ENCODE measurements at regions not wholly inside any gene's neighbourhood (a gene's known extent, or its start where the extent isn't known, plus 50 kb on each side); places are given as distances from the start of the nearest gene placed in this dataset.
A peak's percentile ranks its signal among the peaks of the same experiment; 100 is the strongest.
"Not testable (repeated sequence)": the region's sequence is repeated elsewhere in the genome, so short reads cannot be mapped to it uniquely, and the experiment has no call there.

DNA sequence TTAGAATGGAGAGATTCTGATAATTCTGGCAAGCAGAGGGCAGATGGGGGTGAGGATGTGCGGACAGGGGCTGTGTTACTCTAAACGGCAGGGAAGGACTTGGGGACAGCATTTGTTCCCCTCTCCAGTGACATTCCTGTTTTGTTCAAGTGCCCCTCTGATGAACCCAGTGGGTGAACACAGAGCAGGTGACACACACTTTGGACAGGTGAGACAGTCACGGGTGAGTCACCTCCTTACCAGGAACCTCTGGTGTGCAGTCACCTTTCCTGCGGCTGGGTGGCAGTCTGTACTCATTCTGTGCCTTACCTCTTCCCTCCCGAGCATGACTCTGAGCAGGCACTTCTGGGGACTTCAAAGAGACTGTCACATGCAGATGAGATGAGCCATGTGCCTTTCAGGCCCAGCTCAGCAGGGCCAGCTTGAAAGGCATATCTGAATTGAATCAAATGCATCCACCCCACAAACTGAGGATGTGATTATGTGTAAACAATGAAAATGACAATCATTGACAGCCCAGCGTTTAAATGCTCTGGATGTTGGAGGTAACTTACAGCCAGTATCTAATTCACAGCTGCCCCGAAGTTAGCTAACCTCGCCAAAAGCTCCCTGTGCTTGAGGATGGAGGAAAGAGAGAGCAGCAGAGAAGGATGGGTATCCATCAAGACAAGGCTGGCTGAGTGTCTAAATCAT lies 362.4 kb downstream of the BCL2L11 start:
- DNase-seq, result not testable (repeated sequence)

GRCh38 chr2:111484097-111484496 lies 363.4 kb downstream of the BCL2L11 start:
- DNase-seq, result not testable (repeated sequence)

- DNase-seq, result not testable (repeated sequence)
Measured at GRCh38 chr2:111485895-111486294, 365.2 kb downstream of the BCL2L11 start.

GRCh38 chr2:111488451-111488850 lies 367.7 kb downstream of the BCL2L11 start:
- DNase-seq, result not testable (repeated sequence)

DNA sequence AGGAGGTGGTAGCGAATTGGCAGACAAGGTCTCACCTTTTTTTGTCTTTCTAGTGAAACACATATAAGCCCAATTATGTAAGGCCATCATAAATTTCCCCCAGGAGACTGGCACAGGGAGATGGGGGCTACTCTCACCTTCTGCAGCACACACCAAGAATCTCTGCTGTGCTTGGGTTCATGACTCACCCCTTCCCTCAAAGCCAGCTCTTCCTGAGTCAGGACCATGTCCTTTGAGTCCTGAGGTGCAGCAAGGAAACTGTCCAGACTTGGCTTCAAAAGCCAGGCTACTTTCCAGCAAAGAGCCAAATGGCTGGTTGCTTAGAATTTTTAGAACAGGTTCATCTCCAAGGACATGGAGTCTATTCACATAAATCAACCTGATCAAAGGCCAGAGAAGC lies 368.7 kb downstream of the BCL2L11 start:
- DNase-seq, result not testable (repeated sequence)

DNA sequence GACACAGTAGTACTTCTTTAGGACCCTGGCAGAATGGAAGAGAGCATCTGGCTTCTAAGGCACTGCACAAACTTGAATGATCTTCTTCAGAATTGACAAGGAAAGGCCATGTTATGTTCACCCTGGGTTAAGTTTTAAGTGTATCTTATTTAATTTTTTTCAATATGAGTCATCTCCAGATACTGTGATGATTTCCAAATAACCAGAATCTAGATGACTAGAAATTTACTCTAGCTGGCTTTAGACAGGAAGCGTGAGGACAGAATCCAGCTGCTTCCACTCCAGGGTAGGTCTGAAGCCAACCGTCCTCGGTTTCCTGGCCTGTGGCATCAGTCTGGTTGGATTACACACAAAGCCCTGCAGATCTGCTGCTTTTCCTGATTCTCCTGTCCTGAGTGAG lies 370.5 kb downstream of the BCL2L11 start:
- DNase-seq, result not testable (repeated sequence)

DNA sequence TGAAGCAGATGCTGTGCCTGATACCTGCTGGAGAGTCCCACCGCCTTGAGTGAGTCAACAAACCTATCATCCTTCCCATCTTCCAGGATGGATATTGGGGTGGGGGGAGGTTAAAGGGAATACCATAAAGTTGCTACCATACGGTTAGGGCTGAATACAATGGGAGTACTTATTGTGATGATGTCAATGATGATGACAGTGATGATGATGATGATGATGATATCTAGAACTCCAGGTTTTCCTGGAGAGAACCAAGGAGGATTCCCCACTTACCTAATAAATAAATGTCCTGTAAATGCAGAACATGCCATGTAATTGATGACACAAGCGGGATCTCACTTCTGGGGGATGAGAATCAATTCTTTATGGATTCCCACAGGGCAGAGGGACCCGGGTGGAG lies 370.9 kb downstream of the BCL2L11 start:
- DNase-seq, result not testable (repeated sequence)

DNA sequence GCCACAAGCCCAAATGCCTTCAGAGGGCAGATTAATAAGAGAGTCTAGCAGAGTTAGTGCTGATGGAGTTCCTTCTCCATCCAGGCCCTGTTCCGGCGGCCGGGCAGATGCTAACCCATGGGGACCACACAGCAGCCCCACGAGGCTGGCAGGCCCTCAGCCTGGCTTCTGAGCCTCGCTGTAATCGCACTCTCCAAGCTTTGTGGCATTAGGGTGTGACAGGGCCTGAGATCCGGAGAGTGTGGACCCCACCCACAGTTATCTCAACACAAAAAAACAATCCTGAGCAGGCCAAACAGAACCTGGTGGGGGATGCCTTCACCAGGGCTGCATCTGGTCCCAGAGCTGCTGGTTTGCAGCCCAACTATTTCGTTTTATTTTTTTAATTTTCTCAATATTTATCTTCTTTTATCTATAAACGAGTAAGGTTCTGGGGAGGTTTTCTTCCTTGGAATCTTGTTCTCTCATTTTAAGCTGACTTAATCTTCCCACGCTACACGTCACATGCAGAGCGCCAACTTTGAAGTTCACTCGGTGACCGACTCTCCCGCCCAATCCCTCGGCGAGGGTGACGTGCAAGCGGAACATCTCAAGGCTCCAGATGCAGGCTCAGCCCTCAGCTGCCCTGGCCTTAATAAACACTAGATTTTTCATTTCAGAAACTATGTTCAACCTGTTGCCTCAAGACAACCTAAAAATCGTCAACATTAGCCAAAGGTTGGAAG lies 372.4 kb downstream of the BCL2L11 start:
- DNase-seq, result not testable (repeated sequence)

DNA sequence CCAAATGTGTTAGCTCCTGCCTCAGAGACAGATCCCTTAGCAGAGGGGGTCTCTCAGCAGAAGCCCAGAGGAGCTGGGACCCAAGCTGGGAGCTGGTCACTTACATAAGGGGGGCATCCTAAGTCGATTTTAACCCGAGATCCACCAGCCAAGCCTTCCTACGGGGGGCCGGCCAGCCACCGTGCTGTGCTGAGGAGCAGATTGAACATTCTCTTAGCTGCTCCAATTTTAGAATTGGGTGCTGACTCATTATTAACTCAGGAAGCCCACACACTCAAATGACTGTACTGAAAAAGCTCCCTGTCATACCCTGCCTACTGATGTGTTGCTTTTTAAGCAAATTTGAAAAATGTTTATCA lies 373.0 kb downstream of the BCL2L11 start:
- DNase-seq, result peak; percentile 72

- DNase-seq, result not testable (repeated sequence)
Measured at GRCh38 chr2:111494288-111494980, 373.7 kb downstream of the BCL2L11 start.

GRCh38 chr2:111494981-111495315 lies 374.2 kb downstream of the BCL2L11 start:
- not testable (repeated sequence) for DNase-seq

GRCh38 chr2:111495636-111496035 lies 374.9 kb downstream of the BCL2L11 start:
- DNase-seq, result not testable (repeated sequence)

DNA sequence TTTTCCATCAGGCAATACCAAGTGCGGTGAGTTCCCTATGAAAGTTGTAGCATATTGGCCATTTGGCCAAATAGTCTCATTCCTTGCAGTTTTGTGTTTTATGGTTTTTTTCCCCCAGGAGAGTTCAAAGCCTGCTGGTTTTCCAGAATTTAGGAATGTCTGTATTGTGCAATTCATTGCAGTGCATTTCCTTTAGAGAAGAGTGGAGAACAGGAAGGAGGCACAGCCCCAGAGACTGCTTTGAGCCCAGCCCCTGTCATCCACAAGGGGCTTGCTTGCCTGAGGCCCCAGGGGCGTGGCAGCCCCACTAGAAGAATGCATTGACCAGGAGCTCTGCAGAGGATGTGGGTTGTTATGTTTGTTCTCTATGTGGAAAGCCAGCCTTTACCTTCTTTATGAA lies 375.5 kb downstream of the BCL2L11 start:
- not testable (repeated sequence) for DNase-seq

DNA sequence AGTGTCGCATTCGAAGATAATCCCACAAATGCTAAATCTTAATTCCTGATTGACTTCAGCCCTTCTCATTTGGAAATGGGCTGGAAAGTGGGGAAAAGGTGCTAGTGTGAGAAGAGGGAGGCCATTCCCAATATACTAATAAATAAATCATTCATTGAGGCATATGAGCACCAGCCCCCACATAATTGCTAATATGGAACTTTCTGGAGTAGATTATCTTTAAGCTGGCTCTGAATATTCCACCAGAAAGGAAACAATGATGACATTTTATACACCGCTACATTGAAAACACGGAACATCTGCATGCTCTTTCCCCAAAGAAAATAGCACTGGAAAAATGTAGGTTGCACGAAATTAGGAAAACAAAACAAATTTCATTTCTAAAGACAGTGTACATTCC lies 376.1 kb downstream of the BCL2L11 start:
- DNase-seq, result not testable (repeated sequence)

GRCh38 chr2:111497270-111497669 lies 376.6 kb downstream of the BCL2L11 start:
- DNase-seq, result not testable (repeated sequence)

- DNase-seq, result not testable (repeated sequence)
Measured at GRCh38 chr2:111500536-111501062, 379.9 kb downstream of the BCL2L11 start.

- not testable (repeated sequence) for DNase-seq
Measured at GRCh38 chr2:111503844-111504570, 380.0 kb downstream of the ANAPC1 start.

GRCh38 chr2:111504571-111504942 lies 379.4 kb downstream of the ANAPC1 start:
- not testable (repeated sequence) for DNase-seq

GRCh38 chr2:111505267-111505666 lies 378.7 kb downstream of the ANAPC1 start:
- not testable (repeated sequence) for DNase-seq

DNA sequence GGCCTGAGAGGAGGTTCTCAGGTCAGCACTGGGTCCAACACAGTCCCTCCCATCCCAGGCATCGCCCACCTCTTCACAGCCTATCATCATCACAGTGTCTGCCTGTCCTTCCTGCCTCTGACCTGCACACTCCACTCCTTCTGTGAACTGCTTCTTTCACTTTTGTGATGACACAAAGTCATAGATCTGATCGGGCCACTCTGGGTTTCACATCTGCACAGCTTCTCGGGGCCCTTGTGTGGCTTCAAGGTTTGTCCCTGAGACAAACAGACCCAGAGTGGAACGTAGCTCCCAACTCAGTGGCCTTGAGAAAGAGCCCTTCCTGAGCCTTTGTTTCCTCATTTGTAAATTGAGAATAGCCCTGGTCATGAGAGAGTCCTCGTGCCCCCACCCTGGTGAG lies 377.1 kb downstream of the ANAPC1 start:
- DNase-seq, result not testable (repeated sequence)

DNA sequence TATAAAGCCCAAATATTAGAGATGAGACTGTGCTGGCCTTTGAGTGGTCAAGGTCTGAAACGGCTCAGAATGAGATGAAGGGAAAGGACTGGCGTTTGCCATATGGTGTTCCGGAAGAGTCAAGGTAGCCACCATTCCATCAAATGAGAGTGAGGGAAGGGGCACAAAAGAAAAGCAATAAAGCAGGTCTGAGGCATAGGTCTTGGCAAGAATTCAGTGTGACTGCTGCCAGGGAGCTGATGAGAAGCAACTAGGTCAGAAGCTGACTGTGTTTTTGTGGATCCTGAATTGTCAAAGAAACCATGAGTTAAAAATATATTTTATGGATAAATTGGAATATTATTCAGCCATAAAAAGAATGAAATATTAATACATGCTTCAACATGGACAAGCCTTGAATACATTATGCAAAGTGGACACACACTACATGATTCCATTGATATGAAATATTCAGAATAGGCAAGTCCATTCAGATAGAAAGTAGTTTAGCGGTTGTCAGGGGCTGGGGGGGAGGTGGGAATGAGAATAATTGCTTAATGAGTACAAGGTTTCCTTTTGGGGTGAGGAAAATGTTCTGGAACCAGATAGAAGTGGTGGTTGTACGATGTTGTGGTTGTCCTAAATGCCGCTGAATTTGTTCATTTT lies 374.6 kb downstream of the ANAPC1 start:
- not testable (repeated sequence) for DNase-seq

DNA sequence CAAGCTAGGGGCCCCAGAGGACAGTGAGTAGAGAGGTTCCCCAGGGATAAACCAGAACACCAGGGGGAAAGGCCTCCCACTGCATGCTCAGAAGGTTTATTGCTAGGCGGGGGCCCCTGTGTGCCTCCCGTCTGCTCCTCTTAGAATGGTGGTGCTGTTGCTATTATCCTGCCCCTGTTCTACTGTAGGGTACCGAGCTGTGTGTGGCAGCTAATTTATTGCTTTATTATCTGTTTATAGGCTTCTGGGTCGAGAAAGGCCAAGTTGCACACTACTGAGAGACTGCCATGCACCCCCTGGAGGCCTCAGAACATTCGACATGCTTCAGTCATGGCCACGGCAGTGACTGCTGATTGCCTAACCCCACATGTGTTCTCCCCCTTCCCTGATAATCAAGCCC lies 373.6 kb downstream of the ANAPC1 start:
- not testable (repeated sequence) for DNase-seq
